K562 (cell line): ENCODE measurements at regions not wholly inside any gene's neighbourhood (a gene's known extent, or its start where the extent isn't known, plus 50 kb on each side); places are given as distances from the start of the nearest gene placed in this dataset.

Experiments used
- ATAC-seq: fragments of 200-7000 bp; cut with Tn5 transposase; 3 replicates; pipeline ENCODE4 v1.9.1; 2020; ENCODE audit warnings: moderate library complexity
- BruUV-seq: library from RNA; stranded (reverse); fragments of 400-500 nt; replicated peaks from 2 replicates; lab custom pipeline; 2021; lab: Mats Ljungman, UMichigan
- CTCF ChIA-PET: fragments of 300-600 bp; formaldehyde crosslinking; extraction: SDS; loops from one replicate; lab custom pipeline; 2021; ENCODE audit warnings: low intra/inter-chr PET ratio; lab: Yijun Ruan, JAX
- POLR2A ChIA-PET: fragments of 300-600, 350-650 bp; sonication (Branson Sonifier 250); formaldehyde crosslinking; extraction: SDS; loops from one replicate; lab custom pipeline; 2021; ENCODE audit warnings: antibody characterized with exemption, inconsistent platforms; lab: Yijun Ruan, JAX
- DNase-seq, 4 experiments: peaks; one replicate each; pipeline versions ENCODE4 v3.0.0 to v3.0.0-alpha.2; 2011 to 2018; ENCODE audit warnings: low spot score in 3 of 4, mixed read lengths in 3 of 4; ENCODE audit errors: extremely low read depth in 1 of 4
- FAIRE-seq: peaks from 2 replicates; lab custom pipeline; 2011; peaks lifted over from hg19 to GRCh38; lab: Jason Lieb, UNC
- H2AFZ ChIP-seq: 2 replicates; pipeline ENCODE4 v1.6.0; 2011; ENCODE audit warnings: low read depth, low read length, control low read depth, inconsistent platforms
- H3K27ac ChIP-seq: fragments of 200-600 bp; 3 replicates; pipeline ENCODE4 v1.8.0; 2011; ENCODE audit warnings: low read depth, mild to moderate bottlenecking, control low read depth, inconsistent platforms, low read length, moderate library complexity, mixed read lengths; ENCODE audit errors: extremely low read depth
- H3K27me3 ChIP-seq, 2 experiments: fragments of 300-600 bp in 1 of 2; 2 replicates in 1 of 2; 3 replicates in 1 of 2; pipeline versions ENCODE4 v1.6.0 to v1.8.0; 2011; ENCODE audit warnings: inconsistent platforms in 2 of 2, low read length in 2 of 2, mild to moderate bottlenecking in 1 of 2, mixed read lengths in 1 of 2, moderate library complexity in 1 of 2; ENCODE audit not compliant: control insufficient read depth in 2 of 2, insufficient read depth in 2 of 2
- H3K36me3 ChIP-seq: fragments of 300-600 bp; 3 replicates; pipeline ENCODE4 v1.8.0; 2011; ENCODE audit warnings: mild to moderate bottlenecking, low read length, inconsistent platforms; ENCODE audit not compliant: control insufficient read depth, insufficient read depth
- H3K4me1 ChIP-seq, 2 experiments: fragments of 200-600 bp in 1 of 2; replicated peaks in 1 of 2; 2 replicates in 1 of 2; 3 replicates in 1 of 2; pipeline versions ENCODE4 v1.5.1 to v1.8.0; 2011; ENCODE audit warnings: inconsistent platforms in 2 of 2, low read length in 2 of 2, mild to moderate bottlenecking in 1 of 2, mixed read lengths in 1 of 2, moderate library complexity in 1 of 2; ENCODE audit not compliant: control insufficient read depth in 2 of 2, insufficient read depth in 2 of 2
- H3K4me2 ChIP-seq: 2 replicates; pipeline ENCODE4 v1.6.1; 2011; ENCODE audit warnings: low read length, control low read depth, inconsistent platforms, mixed read lengths; ENCODE audit not compliant: insufficient read depth
- H3K4me3 ChIP-seq: fragments of 200-600 bp; sonication (generic), shearing (Covaris generic); 2 replicates; pipeline ENCODE4 v1.5.1; 2016; ENCODE audit warnings: control low read depth, inconsistent platforms
- H3K79me2 ChIP-seq: fragments of 200-600 bp; 3 replicates; pipeline ENCODE4 v1.8.0; 2011; ENCODE audit warnings: low read length, inconsistent platforms; ENCODE audit not compliant: control insufficient read depth, insufficient read depth
- H3K9ac ChIP-seq, 2 experiments: 2 replicates each; pipeline versions ENCODE4 v1.6.0 to v1.6.1; 2011; ENCODE audit warnings: low read depth in 2 of 2, low read length in 2 of 2, control low read depth in 1 of 2, inconsistent platforms in 1 of 2, mild to moderate bottlenecking in 1 of 2, mixed read lengths in 1 of 2; ENCODE audit not compliant: insufficient read depth in 1 of 2
- H3K9me1 ChIP-seq: one replicate; pipeline ENCODE4 v1.6.0; 2011; ENCODE audit warnings: inconsistent platforms, mild to moderate bottlenecking, low read length, moderate library complexity; ENCODE audit not compliant: control insufficient read depth, insufficient read depth
- H3K9me3 ChIP-seq: replicated peaks from 2 replicates; pipeline ENCODE4 v1.5.1; 2011; ENCODE audit warnings: low read depth, low read length, inconsistent platforms; ENCODE audit not compliant: control insufficient read depth, insufficient read depth
- H4K20me1 ChIP-seq: replicated peaks from 2 replicates; pipeline ENCODE4 v1.6.1; 2011; ENCODE audit warnings: low read length, inconsistent platforms, mixed read lengths; ENCODE audit not compliant: control insufficient read depth, insufficient read depth
- FIP1L1 ChIP-seq: fragments of 200-400 bp; formaldehyde crosslinking; IDR thresholded peaks from 2 replicates; pipeline ENCODE4 v1.6.1; 2018; ENCODE audit warnings: mild to moderate bottlenecking, low read depth, low read length; ENCODE audit not compliant: poor library complexity, severe bottlenecking
- FOXA1 ChIP-seq: fragments of 450-650 bp; IDR thresholded peaks from 2 replicates; pipeline ENCODE4 v1.6.1; 2016; ENCODE audit warnings: mild to moderate bottlenecking, borderline replicate concordance
- HDAC2 ChIP-seq: fragments of 450-650 bp; IDR thresholded peaks from 2 replicates; pipeline ENCODE4 v1.6.1; 2016; ENCODE audit warnings: mild to moderate bottlenecking
- KAT2B ChIP-seq: IDR thresholded peaks from one replicate; pipeline ENCODE4 v1.6.1; 2012; ENCODE audit warnings: low read depth, mild to moderate bottlenecking, control low read depth, inconsistent platforms, low read length, moderate library complexity
- MEF2D ChIP-seq: conservative IDR thresholded peaks from 2 replicates; pipeline ENCODE4 v1.6.1; 2016; ENCODE audit warnings: low read depth, missing genetic modification characterization, missing compliant biosample characterization
- RBM25 ChIP-seq: fragments of 200-400 bp; formaldehyde crosslinking; IDR thresholded peaks from 2 replicates; pipeline ENCODE4 v1.6.1; 2018; ENCODE audit warnings: low read length, low read depth, moderate library complexity; ENCODE audit not compliant: severe bottlenecking
- SAP30 ChIP-seq: fragments of 200-600 bp; sonication (generic); IDR thresholded peaks from 2 replicates; pipeline ENCODE4 v1.6.1; 2012; ENCODE audit warnings: borderline replicate concordance, low read depth, mild to moderate bottlenecking, moderate library complexity, low read length, control low read depth, inconsistent platforms; ENCODE audit not compliant: insufficient read depth, poor library complexity, severe bottlenecking
- SRSF3 ChIP-seq: fragments of 200-400 bp; formaldehyde crosslinking; IDR thresholded peaks from 2 replicates; pipeline ENCODE4 v1.6.1; 2016; ENCODE audit warnings: mild to moderate bottlenecking, low read length, moderate library complexity; ENCODE audit not compliant: insufficient read depth
- ZC3H8 ChIP-seq: fragments of 450-650 bp; IDR thresholded peaks from 2 replicates; pipeline ENCODE4 v1.6.1; 2017
- ZFP1 ChIP-seq: fragments of 450-650 bp; formaldehyde crosslinking; IDR thresholded peaks from 2 replicates; pipeline ENCODE4 v1.4.0; 2020; ENCODE audit warnings: mild to moderate bottlenecking, mixed read lengths
- ZFP30 ChIP-seq: fragments of 250-450 bp; sonication (Bioruptor Pico); IDR thresholded peaks from 2 replicates; pipeline ENCODE4 v1.8.0; 2022; ENCODE audit warnings: moderate library complexity, mild to moderate bottlenecking, inconsistent platforms, borderline replicate concordance
- ZNF121 ChIP-seq: sonication (generic); formaldehyde crosslinking; conservative IDR thresholded peaks from 2 replicates; pipeline ENCODE4 v1.8.0; 2022; ENCODE audit warnings: missing genetic modification reagents
- ZNF133 ChIP-seq: fragments of 250-450 bp; sonication (Bioruptor Pico); IDR thresholded peaks from 2 replicates; pipeline ENCODE4 v1.4.0; 2020; ENCODE audit warnings: mild to moderate bottlenecking
- ZNF785 ChIP-seq: fragments of 250-450 bp; sonication (Bioruptor Pico); IDR thresholded peaks from 2 replicates; pipeline ENCODE4 v1.4.0; 2020; ENCODE audit warnings: mild to moderate bottlenecking
- WGBS: fragments of 100-300 bp; shearing (Covaris generic); methylation state at CpG from one replicate; pipeline ENCODE4 v1.1.6; 2016; ENCODE audit warnings: low coverage, mixed read lengths; ENCODE audit not compliant: insufficient coverage; ENCODE audit errors: missing lambda C conversion rate; 5-methylcytosine and 5-hydroxymethylcytosine counted together
- in situ Hi-C: fragments of 300-500 bp; cut with MboI; formaldehyde crosslinking; loops from 4 replicates; pipeline ENCODE4 v1.15.0; 2018; ENCODE audit warnings: inconsistent platforms, mixed read lengths
- intact Hi-C: fragments of 100-400 bp; cut with micrococcal nuclease; formaldehyde crosslinking; loops from 2 replicates; pipeline ENCODE4 v1.14.2; 2022
- TF ChIP-seq, protein P1 (sequence below): sonication (generic); formaldehyde crosslinking; IDR thresholded peaks from 2 replicates; pipeline ENCODE4 v1.8.0; 2023; ENCODE audit warnings: mild to moderate bottlenecking, missing genetic modification reagents

DNA sequence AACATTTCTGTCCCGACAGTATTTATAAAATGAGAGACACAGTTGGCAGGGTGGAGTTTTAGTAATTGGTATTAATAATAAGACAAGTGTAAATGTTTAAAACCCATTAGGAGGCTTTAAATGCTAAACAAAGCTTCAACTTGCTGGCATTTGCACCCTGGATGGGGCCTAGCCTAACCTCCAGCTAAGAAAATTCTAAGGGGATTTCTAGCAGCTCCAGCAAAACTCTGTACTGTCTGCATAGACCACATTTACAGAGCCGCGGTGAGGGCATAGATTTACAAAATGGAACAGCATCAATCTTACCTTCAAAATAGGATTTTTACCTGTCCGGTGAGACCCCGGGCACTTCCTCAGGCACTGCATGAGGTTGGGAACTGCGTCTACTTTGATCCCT is 113.9 kb upstream of the ANO1 start:
- 29% methylated on average over 6 of the region's 6 CpGs for WGBS
- Histone ChIP-seq H4K20me1 (no peaks in the 10 kb centered on the region), H3K4me1 (peaks cover 3 to 26% of the 10 kb centered on the region in 2 experiments; a peak in 4 of 5 replicates), H3K9ac (no peak overlapping the region), H3K9me3 (no peaks in the 10 kb centered on the region), H3K4me2 (no peak overlapping the region), H3K27me3 (no peaks in the 10 kb centered on the region; a peak in 1 of 5 replicates), H2AFZ (no peak overlapping the region), H3K4me3 (no peak overlapping the region), H3K27ac (no peak overlapping the region), H3K9me1 (no peaks in the 10 kb centered on the region)
- ATAC-seq (no peak), FAIRE-seq (no peak), DNase-seq (no peak)
- no TSS peak for BruUV-seq
- intact Hi-C loops = no loop called here
- TF ChIP-seq HDAC2 (no peak), ZFP30 (no peak), ZC3H8 (no peak), RBM25 (no peak), ZNF133 (no peak), FOXA1 (no peak), FIP1L1 (no peak), ZNF121 (no peak), SRSF3 (no peak), ZFP1 (CRISPR knock-in tag) (no peak), MEF2D (no peak), SAP30 (no peak), KAT2B (no peak), ZNF785 (CRISPR knock-in tag) (no peak)
- TF ChIP-seq, protein P1, sequence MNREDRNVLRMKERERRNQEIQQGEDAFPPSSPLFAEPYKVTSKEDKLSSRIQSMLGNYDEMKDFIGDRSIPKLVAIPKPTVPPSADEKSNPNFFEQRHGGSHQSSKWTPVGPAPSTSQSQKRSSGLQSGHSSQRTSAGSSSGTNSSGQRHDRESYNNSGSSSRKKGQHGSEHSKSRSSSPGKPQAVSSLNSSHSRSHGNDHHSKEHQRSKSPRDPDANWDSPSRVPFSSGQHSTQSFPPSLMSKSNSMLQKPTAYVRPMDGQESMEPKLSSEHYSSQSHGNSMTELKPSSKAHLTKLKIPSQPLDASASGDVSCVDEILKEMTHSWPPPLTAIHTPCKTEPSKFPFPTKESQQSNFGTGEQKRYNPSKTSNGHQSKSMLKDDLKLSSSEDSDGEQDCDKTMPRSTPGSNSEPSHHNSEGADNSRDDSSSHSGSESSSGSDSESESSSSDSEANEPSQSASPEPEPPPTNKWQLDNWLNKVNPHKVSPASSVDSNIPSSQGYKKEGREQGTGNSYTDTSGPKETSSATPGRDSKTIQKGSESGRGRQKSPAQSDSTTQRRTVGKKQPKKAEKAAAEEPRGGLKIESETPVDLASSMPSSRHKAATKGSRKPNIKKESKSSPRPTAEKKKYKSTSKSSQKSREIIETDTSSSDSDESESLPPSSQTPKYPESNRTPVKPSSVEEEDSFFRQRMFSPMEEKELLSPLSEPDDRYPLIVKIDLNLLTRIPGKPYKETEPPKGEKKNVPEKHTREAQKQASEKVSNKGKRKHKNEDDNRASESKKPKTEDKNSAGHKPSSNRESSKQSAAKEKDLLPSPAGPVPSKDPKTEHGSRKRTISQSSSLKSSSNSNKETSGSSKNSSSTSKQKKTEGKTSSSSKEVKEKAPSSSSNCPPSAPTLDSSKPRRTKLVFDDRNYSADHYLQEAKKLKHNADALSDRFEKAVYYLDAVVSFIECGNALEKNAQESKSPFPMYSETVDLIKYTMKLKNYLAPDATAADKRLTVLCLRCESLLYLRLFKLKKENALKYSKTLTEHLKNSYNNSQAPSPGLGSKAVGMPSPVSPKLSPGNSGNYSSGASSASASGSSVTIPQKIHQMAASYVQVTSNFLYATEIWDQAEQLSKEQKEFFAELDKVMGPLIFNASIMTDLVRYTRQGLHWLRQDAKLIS = no peak
- TF ChIP-seq, all 486 proteins: peak for 0
- in situ Hi-C loops = no loop called here
- H3K36me3 ChIP-seq = no peaks in the 10 kb centered on the region
- ChIA-PET POLR2A (interaction anchor here (0.5 to 1.1 kb wide), 5 partner anchors 17 to 1651 kb away, joined by 3 to 6 read pairs (median 3); no protein-coding TSS in a partner anchor), CTCF (interaction anchor here (0.6 kb wide), 1 partner anchor 735 kb away, joined by 3 read pairs; no protein-coding TSS in a partner anchor)
- H3K79me2 ChIP-seq = no peaks in the 10 kb centered on the region
